Esophagus muscularis mucosa (tissue), 4 donors: ENCODE measurements at regions not wholly inside any gene's neighbourhood (a gene's known extent, or its start where the extent isn't known, plus 50 kb on each side); places are given as distances from the start of the nearest gene placed in this dataset.

Experiments used
- DNase-seq: peaks from one replicate; pipeline ENCODE4 v3.0.0-alpha.2; 2017; ENCODE audit errors: extremely low spot score
- H3K27ac ChIP-seq, 4 donors: fragments of 200-600 bp; sonication (generic); replicated peaks in 1 of 4; 1 replicate in 3 of 4; 2 replicates in 1 of 4; pipeline ENCODE4 v1.5.1; 2016 to 2019; ENCODE audit warnings: mild to moderate bottlenecking in 1 of 4
- H3K27me3 ChIP-seq, 4 donors: fragments of 200-600 bp; sonication (generic); one replicate each; pipeline versions ENCODE4 v1.5.1 to v1.6.0; 2016 to 2019
- H3K36me3 ChIP-seq, 4 donors: fragments of 200-600 bp; sonication (generic); one replicate each; pipeline ENCODE4 v1.5.1; 2016 to 2019
- H3K4me1 ChIP-seq, 4 donors: fragments of 200-600 bp; sonication (generic); one replicate each; pipeline ENCODE4 v1.5.1; 2016 to 2019
- H3K4me3 ChIP-seq, 4 donors: fragments of 200-600 bp; sonication (generic); 1 replicate in 2 of 4; 2 replicates in 2 of 4; pipeline ENCODE4 v1.5.1; 2016 to 2019; ENCODE audit warnings: mild to moderate bottlenecking in 4 of 4, moderate library complexity in 1 of 4
- H3K9me3 ChIP-seq, 4 donors: fragments of 200-600 bp; sonication (generic); 1 replicate in 3 of 4; 2 replicates in 1 of 4; pipeline ENCODE4 v1.5.1; 2016 to 2019
- EP300 ChIP-seq: sonication (generic); formaldehyde crosslinking; IDR thresholded peaks from one replicate; pipeline ENCODE4 v1.6.1; 2017; ENCODE audit warnings: antibody characterized with exemption
- POLR2A ChIP-seq: fragments of 450-650 bp; IDR thresholded peaks from one replicate; pipeline ENCODE4 v1.6.1; 2017; ENCODE audit warnings: antibody characterized with exemption, moderate library complexity, mild to moderate bottlenecking, low read depth
- POLR2AphosphoS5 ChIP-seq, 2 donors: sonication (generic); formaldehyde crosslinking; IDR thresholded peaks; one replicate each; pipeline ENCODE4 v1.6.1; 2017; ENCODE audit warnings: antibody characterized with exemption in 2 of 2
- WGBS: methylation state at CpG from one replicate; pipeline ENCODE4 v1.1.5; 2018; 5-methylcytosine and 5-hydroxymethylcytosine counted together
- intact Hi-C: fragments of 100-400 bp; cut with DNase I; formaldehyde crosslinking; loops from one replicate; pipeline ENCODE4 v1.15.1; 2023
- TF ChIP-seq, protein P1 (sequence below), 3 experiments: fragments of 200-600 bp in 2 of 3; fragments of 450-650 bp in 1 of 3; sonication (generic) in 2 of 3; IDR thresholded peaks; one replicate each; pipeline ENCODE4 v1.5.1; 2017 to 2019; ENCODE audit warnings: antibody characterized with exemption in 3 of 3, mild to moderate bottlenecking in 2 of 3, moderate library complexity in 1 of 3

DNA sequence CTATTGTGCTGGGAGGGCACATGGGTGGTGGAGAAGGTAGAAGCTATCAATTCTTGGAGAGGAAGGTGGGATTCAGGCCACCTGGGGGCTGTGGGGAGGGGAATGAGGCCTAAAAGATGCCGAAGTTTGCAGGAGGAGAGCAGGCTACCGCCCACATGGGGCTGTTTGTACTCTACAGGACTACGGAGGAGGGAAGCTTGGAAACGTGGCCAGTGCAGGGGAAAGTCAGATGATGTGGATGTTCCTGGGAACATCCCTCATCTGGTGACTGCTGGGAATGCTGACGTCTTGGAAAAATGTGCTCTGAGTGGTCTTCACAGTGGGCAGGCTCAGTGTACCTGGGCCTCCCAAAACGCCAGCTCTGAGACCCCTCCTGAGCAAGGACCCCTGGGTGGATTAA lies 78.5 kb downstream of the TNFAIP2 start:
- Histone ChIP-seq H3K27ac (peak overlapping the region in 2 of 4 donors; percentile 23 to 34), H3K9me3 (peaks cover 0 to 11% (median 11%) of the 10 kb centered on the region in 4 donors), H3K4me1 (peaks cover 0 to 24% (median 15%) of the 10 kb centered on the region in 4 donors), H3K4me3 (no peak overlapping the region), H3K36me3 (no peaks in the 10 kb centered on the region), H3K27me3 (peaks cover 0 to 13% (median 0%) of the 10 kb centered on the region in 4 donors)
- no peak for DNase-seq
- 77% methylated on average over 6 of the region's 6 CpGs for WGBS
- intact Hi-C loops: no loop called here
- TF ChIP-seq POLR2A: no peak
- no peak for TF ChIP-seq EP300

DNA sequence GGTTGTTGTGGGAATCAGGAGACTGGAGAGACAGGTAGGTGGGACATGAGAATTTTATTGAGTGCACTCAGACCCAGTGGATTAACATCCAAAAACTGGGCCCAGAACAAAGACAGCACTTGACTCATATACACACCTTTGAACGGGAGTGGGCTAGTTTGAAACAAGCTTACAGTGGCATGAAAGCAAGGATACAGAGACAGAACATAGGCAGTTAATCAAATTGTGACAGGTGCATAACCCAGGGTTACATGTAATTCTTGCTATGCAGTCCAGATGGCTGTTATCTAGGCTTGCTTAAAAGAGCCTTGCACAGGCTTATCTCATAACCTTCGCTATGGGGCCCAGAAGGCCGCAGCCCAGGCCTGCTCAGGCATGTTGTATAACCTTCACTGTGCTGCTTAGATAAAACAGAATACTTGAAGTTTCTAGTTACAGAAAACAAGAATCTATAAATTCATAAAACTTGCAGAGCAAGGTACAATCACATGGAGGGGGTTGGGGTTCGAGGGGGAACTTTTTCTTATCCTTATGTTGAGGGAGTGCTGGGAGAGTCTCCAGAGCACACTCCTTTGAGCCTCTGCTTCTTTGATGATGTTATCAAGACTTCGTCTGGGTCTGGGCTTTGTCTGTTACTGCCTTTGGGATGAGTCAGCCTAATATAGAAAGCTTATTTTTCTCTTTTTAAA lies 81.7 kb downstream of the TNFAIP2 start:
- TF ChIP-seq, protein P1, sequence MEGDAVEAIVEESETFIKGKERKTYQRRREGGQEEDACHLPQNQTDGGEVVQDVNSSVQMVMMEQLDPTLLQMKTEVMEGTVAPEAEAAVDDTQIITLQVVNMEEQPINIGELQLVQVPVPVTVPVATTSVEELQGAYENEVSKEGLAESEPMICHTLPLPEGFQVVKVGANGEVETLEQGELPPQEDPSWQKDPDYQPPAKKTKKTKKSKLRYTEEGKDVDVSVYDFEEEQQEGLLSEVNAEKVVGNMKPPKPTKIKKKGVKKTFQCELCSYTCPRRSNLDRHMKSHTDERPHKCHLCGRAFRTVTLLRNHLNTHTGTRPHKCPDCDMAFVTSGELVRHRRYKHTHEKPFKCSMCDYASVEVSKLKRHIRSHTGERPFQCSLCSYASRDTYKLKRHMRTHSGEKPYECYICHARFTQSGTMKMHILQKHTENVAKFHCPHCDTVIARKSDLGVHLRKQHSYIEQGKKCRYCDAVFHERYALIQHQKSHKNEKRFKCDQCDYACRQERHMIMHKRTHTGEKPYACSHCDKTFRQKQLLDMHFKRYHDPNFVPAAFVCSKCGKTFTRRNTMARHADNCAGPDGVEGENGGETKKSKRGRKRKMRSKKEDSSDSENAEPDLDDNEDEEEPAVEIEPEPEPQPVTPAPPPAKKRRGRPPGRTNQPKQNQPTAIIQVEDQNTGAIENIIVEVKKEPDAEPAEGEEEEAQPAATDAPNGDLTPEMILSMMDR (IDR thresholded peaks at IDR 0.05): no peak
- TF ChIP-seq EP300 (no peak), POLR2AphosphoS5 (IDR thresholded peaks at IDR 0.05) (no peak), POLR2A (no peak)
- H3K27ac ChIP-seq: peak overlapping the region; percentile 74 to 86 (median 80)
- peaks cover 0 to 11% (median 11%) of the 10 kb centered on the region in 4 donors for H3K9me3 ChIP-seq
- H3K27me3 ChIP-seq: peaks cover 0 to 30% (median 0%) of the 10 kb centered on the region in 4 donors
- H3K36me3 ChIP-seq: no peaks in the 10 kb centered on the region
- no peak for DNase-seq
- 70% methylated on average over 5 of the region's 5 CpGs for WGBS
- peaks cover 6 to 23% (median 20%) of the 10 kb centered on the region in 4 donors for H3K4me1 ChIP-seq
- intact Hi-C loops: no loop called here
- H3K4me3 ChIP-seq: no peak overlapping the region

GRCh38 chr14:103205541-103205906 lies 82.3 kb downstream of the TNFAIP2 start:
- peak overlapping the region in 1 of 4 donors; percentile 69 for H3K4me3 ChIP-seq
- peak overlapping the region; percentile 74 to 86 (median 80) for H3K27ac ChIP-seq
- no peaks in the 10 kb centered on the region for H3K36me3 ChIP-seq
- 97% methylated on average over 3 of the region's 3 CpGs for WGBS
- peaks cover 0 to 30% (median 0%) of the 10 kb centered on the region in 4 donors for H3K27me3 ChIP-seq
- intact Hi-C loops: no loop called here
- no peak for DNase-seq
- no peak for TF ChIP-seq EP300
- TF ChIP-seq POLR2A: no peak
- TF ChIP-seq POLR2AphosphoS5 (IDR thresholded peaks at IDR 0.05): no peak
- TF ChIP-seq, protein P1 (IDR thresholded peaks at IDR 0.05): no peak
- peaks cover 6 to 23% (median 20%) of the 10 kb centered on the region in 4 donors for H3K4me1 ChIP-seq
- peaks cover 0 to 11% (median 11%) of the 10 kb centered on the region in 4 donors for H3K9me3 ChIP-seq

DNA sequence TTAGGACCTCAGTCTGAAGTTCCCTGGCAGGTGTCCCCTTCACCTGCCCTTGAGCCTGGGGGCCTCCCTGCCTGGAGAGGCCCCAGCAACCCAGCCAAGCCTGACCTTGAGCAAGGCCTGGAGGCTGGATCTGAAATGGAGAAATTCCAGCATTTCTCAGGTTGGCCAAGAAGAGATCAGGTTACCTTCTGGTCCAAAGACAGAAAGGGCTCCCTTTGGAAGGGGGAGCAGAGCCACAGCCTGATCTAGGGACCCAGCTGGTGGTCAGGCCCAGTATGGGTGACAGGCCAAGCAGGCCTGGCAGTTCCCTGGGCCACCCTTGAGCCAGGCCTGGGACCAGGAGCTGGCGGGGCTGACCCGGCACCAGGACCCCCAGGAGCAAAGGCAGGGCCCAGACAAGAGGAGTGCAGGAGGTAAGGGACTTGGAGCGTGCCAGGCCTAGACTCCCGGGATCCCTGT lies 82.8 kb downstream of the TNFAIP2 start:
- peaks cover 6 to 23% (median 20%) of the 10 kb centered on the region in 4 donors for H3K4me1 ChIP-seq
- H3K4me3 ChIP-seq: peak overlapping the region; percentile 52 to 69 (median 60)
- peaks cover 0 to 11% (median 11%) of the 10 kb centered on the region in 4 donors for H3K9me3 ChIP-seq
- TF ChIP-seq, protein P1 (IDR thresholded peaks at IDR 0.05): no peak
- TF ChIP-seq EP300: no peak
- no peak for TF ChIP-seq POLR2A
- peak; percentile 12 to 46 for TF ChIP-seq POLR2AphosphoS5 (IDR thresholded peaks at IDR 0.05)
- intact Hi-C loops: no loop called here
- DNase-seq: no peak
- WGBS: 87% methylated on average over 4 of the region's 4 CpGs
- peaks cover 0 to 30% (median 0%) of the 10 kb centered on the region in 4 donors for H3K27me3 ChIP-seq
- H3K27ac ChIP-seq: peak overlapping the region; percentile 74 to 86 (median 80)
- H3K36me3 ChIP-seq: no peaks in the 10 kb centered on the region

- WGBS: 36% methylated on average over 11 of the region's 27 CpGs
- intact Hi-C loops: no loop called here
- TF ChIP-seq POLR2AphosphoS5 (IDR thresholded peaks at IDR 0.05): peak; percentile 22 to 44
- TF ChIP-seq, protein P1 (IDR thresholded peaks at IDR 0.05): no peak
- Histone ChIP-seq H3K27me3 (peaks cover 0 to 30% (median 0%) of the 10 kb centered on the region in 4 donors), H3K36me3 (no peaks in the 10 kb centered on the region), H3K27ac (peak overlapping the region; percentile 74 to 86 (median 80)), H3K9me3 (peaks cover 0 to 11% (median 11%) of the 10 kb centered on the region in 4 donors), H3K4me3 (peak overlapping the region; percentile 52 to 69 (median 60)), H3K4me1 (peaks cover 6 to 23% (median 20%) of the 10 kb centered on the region in 4 donors)
- peak; percentile 94 for DNase-seq
These were observed 83.7 kb downstream of the TNFAIP2 start for GRCh38 chr14:103206836-103207387.
